ENCODE measurements at regions not wholly inside any gene's neighbourhood (a gene's known extent, or its start where the extent isn't known, plus 50 kb on each side); places are given as distances from the start of the nearest gene placed in this dataset.

- peaks cover 7% of the 10 kb centered on the region for H3K27me3 Mint-ChIP-seq (ENCODE audit: low read depth)
- CTCF ChIA-PET, result no interaction called here
- no peak for ATAC-seq
Measured at GRCh38 chr1:47680815-47681475, 243.1 kb downstream of the FOXD2 start.

DNA sequence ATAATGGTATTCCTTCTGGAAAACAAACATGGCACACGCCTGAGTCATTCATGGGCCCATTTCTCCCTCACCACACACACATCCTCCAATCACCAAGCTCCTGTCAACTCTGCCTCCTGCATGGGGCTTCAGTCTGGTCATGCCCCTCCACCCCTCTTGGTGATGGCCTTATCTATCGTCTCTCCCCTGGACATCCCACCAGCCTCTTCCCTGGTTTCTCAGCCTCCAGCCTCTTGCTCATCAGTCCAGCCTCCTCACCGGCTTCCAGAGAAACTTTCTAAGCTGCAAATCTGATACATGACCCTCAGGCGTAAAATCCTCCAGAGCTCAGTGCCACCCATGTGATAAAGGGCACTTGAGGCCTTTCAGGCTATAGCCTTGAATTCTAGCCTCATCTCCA lies 243.9 kb downstream of the FOXD2 start:
- H3K36me3 Mint-ChIP-seq, result no peaks in the 10 kb centered on the region
- H3K4me3 Mint-ChIP-seq, result no peak overlapping the region
- no peaks in the 10 kb centered on the region for H3K9me3 Mint-ChIP-seq
- no peak for DNase-seq (ENCODE audit: low spot score)
- ChIA-PET POLR2A (no interaction called here), CTCF (no interaction called here)
- H3K27me3 Mint-ChIP-seq (ENCODE audit: low read depth), result peaks cover 2% of the 10 kb centered on the region
- TF ChIP-seq MYBL2 (CRISPR knock-in tag; IDR thresholded peaks at IDR 0.05), result no peak
- TF ChIP-seq ZNF263 (CRISPR knock-in tag; IDR thresholded peaks at IDR 0.05; ENCODE audit: low read depth), result no peak
- TF ChIP-seq, protein P1, sequence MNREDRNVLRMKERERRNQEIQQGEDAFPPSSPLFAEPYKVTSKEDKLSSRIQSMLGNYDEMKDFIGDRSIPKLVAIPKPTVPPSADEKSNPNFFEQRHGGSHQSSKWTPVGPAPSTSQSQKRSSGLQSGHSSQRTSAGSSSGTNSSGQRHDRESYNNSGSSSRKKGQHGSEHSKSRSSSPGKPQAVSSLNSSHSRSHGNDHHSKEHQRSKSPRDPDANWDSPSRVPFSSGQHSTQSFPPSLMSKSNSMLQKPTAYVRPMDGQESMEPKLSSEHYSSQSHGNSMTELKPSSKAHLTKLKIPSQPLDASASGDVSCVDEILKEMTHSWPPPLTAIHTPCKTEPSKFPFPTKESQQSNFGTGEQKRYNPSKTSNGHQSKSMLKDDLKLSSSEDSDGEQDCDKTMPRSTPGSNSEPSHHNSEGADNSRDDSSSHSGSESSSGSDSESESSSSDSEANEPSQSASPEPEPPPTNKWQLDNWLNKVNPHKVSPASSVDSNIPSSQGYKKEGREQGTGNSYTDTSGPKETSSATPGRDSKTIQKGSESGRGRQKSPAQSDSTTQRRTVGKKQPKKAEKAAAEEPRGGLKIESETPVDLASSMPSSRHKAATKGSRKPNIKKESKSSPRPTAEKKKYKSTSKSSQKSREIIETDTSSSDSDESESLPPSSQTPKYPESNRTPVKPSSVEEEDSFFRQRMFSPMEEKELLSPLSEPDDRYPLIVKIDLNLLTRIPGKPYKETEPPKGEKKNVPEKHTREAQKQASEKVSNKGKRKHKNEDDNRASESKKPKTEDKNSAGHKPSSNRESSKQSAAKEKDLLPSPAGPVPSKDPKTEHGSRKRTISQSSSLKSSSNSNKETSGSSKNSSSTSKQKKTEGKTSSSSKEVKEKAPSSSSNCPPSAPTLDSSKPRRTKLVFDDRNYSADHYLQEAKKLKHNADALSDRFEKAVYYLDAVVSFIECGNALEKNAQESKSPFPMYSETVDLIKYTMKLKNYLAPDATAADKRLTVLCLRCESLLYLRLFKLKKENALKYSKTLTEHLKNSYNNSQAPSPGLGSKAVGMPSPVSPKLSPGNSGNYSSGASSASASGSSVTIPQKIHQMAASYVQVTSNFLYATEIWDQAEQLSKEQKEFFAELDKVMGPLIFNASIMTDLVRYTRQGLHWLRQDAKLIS (CRISPR knock-in tag; IDR thresholded peaks at IDR 0.05; ENCODE audit: borderline replicate concordance), result no peak
- no peak for TF ChIP-seq E2F1 (CRISPR knock-in tag; IDR thresholded peaks at IDR 0.05)
- no peak for TF ChIP-seq AR (CRISPR knock-in tag; IDR thresholded peaks at IDR 0.05)
- no peak for TF ChIP-seq ZNF138 (CRISPR knock-in tag; conservative IDR thresholded peaks at IDR 0.05)
- peaks cover 23% of the 10 kb centered on the region for H3K4me1 Mint-ChIP-seq
- no peak overlapping the region for H3K27ac Mint-ChIP-seq
- ATAC-seq, result no peak

More at GRCh38 chr1:47680815-47681475, 243.1 kb downstream of the FOXD2 start:
- Mint-ChIP-seq H3K27ac (no peak overlapping the region), H3K9me3 (no peaks in the 10 kb centered on the region), H3K4me3 (no peak overlapping the region), H3K4me1 (peaks cover 17% of the 10 kb centered on the region; the same call in 1 of the 2 replicates), H3K36me3 (no peaks in the 10 kb centered on the region)
- DNase-seq (ENCODE audit: low spot score), result no peak
- TF ChIP-seq ATF6 (CRISPR knock-in tag; IDR thresholded peaks at IDR 0.05) (no peak), ZBTB43 (CRISPR knock-in tag; IDR thresholded peaks at IDR 0.05) (no peak), ATF1 (CRISPR knock-in tag; IDR thresholded peaks at IDR 0.05) (no peak), E2F5 (CRISPR knock-in tag; IDR thresholded peaks at IDR 0.05) (no peak), CREB1 (CRISPR knock-in tag; IDR thresholded peaks at IDR 0.05) (no peak)
- TF ChIP-seq, protein P2, sequence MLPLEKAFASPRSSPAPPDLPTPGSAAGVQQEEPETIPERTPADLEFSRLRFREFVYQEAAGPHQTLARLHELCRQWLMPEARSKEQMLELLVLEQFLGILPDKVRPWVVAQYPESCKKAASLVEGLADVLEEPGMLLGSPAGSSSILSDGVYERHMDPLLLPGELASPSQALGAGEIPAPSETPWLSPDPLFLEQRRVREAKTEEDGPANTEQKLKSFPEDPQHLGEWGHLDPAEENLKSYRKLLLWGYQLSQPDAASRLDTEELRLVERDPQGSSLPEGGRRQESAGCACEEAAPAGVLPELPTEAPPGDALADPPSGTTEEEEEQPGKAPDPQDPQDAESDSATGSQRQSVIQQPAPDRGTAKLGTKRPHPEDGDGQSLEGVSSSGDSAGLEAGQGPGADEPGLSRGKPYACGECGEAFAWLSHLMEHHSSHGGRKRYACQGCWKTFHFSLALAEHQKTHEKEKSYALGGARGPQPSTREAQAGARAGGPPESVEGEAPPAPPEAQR (CRISPR knock-in tag; IDR thresholded peaks at IDR 0.05), result no peak
- TF ChIP-seq, protein P3, sequence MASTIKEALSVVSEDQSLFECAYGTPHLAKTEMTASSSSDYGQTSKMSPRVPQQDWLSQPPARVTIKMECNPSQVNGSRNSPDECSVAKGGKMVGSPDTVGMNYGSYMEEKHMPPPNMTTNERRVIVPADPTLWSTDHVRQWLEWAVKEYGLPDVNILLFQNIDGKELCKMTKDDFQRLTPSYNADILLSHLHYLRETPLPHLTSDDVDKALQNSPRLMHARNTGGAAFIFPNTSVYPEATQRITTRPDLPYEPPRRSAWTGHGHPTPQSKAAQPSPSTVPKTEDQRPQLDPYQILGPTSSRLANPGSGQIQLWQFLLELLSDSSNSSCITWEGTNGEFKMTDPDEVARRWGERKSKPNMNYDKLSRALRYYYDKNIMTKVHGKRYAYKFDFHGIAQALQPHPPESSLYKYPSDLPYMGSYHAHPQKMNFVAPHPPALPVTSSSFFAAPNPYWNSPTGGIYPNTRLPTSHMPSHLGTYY (CRISPR knock-in tag; IDR thresholded peaks at IDR 0.05), result no peak
- POLR2A ChIA-PET, result no interaction called here

Data from WTC11 (cell line).